BLaER1 (cell line): ENCODE measurements at regions not wholly inside any gene's neighbourhood (a gene's known extent, or its start where the extent isn't known, plus 50 kb on each side); places are given as distances from the start of the nearest gene placed in this dataset.

Source experiments
- H3K27ac ChIP-seq: shearing (Covaris generic); formaldehyde crosslinking; 2 replicates; pipeline ENCODE4 v1.8.1; 2022
- H3K27me3 ChIP-seq: shearing (Covaris generic); formaldehyde crosslinking; 2 replicates; pipeline ENCODE4 v1.8.1; 2022
- H3K36me3 ChIP-seq: shearing (Covaris generic); formaldehyde crosslinking; 2 replicates; pipeline ENCODE4 v1.8.1; 2022
- H3K4me1 ChIP-seq: shearing (Covaris generic); formaldehyde crosslinking; 2 replicates; pipeline ENCODE4 v1.8.1; 2022
- H3K4me2 ChIP-seq: shearing (Covaris generic); formaldehyde crosslinking; 2 replicates; pipeline ENCODE4 v1.8.1; 2022
- H3K4me3 ChIP-seq: shearing (Covaris generic); formaldehyde crosslinking; 2 replicates; pipeline ENCODE4 v1.8.1; 2022
- H3K9ac ChIP-seq: shearing (Covaris generic); formaldehyde crosslinking; 2 replicates; pipeline ENCODE4 v1.8.1; 2022
- H3K9me3 ChIP-seq: shearing (Covaris generic); formaldehyde crosslinking; 2 replicates; pipeline ENCODE4 v1.8.1; 2022
- H4K20me1 ChIP-seq: shearing (Covaris generic); formaldehyde crosslinking; 2 replicates; pipeline ENCODE4 v1.8.1; 2022
- Cebpa-rat ChIP-seq: shearing (Covaris generic); IDR thresholded peaks from 2 replicates; pipeline ENCODE4 v1.8.1; 2022

- no peak for TF ChIP-seq Cebpa-rat
- H4K20me1 ChIP-seq = no peaks in the 10 kb centered on the region
These were observed 758.1 kb downstream of the PRELID2 start for GRCh38 chr5:145077028-145077427.

GRCh38 chr5:145076040-145076439 is 759.1 kb downstream of the PRELID2 start:
- Histone ChIP-seq H3K36me3 (no peaks in the 10 kb centered on the region), H3K27me3 (no peaks in the 10 kb centered on the region), H4K20me1 (no peaks in the 10 kb centered on the region), H3K4me2 (no peak overlapping the region), H3K27ac (no peak overlapping the region), H3K4me3 (no peak overlapping the region), H3K4me1 (no peaks in the 10 kb centered on the region), H3K9me3 (no peaks in the 10 kb centered on the region), H3K9ac (no peak overlapping the region)
- TF ChIP-seq Cebpa-rat = no peak

More at GRCh38 chr5:145077028-145077427, 758.1 kb downstream of the PRELID2 start:
- Histone ChIP-seq H3K27me3 (no peaks in the 10 kb centered on the region), H3K4me2 (no peak overlapping the region), H3K9me3 (no peaks in the 10 kb centered on the region), H3K9ac (no peak overlapping the region), H3K4me1 (no peaks in the 10 kb centered on the region), H3K36me3 (no peaks in the 10 kb centered on the region), H3K27ac (no peak overlapping the region), H3K4me3 (no peak overlapping the region)

- Histone ChIP-seq H3K4me3 (no peak overlapping the region), H3K36me3 (no peaks in the 10 kb centered on the region), H3K27me3 (no peaks in the 10 kb centered on the region)
These were observed 762.3 kb downstream of the PRELID2 start for GRCh38 chr5:145072889-145073288.

GRCh38 chr5:145068721-145069120 is 766.4 kb downstream of the PRELID2 start:
- Histone ChIP-seq H3K4me1 (no peaks in the 10 kb centered on the region), H3K27ac (no peak overlapping the region), H4K20me1 (no peaks in the 10 kb centered on the region), H3K9ac (no peak overlapping the region), H3K36me3 (no peaks in the 10 kb centered on the region), H3K4me2 (no peak overlapping the region), H3K4me3 (no peak overlapping the region), H3K9me3 (no peaks in the 10 kb centered on the region), H3K27me3 (no peaks in the 10 kb centered on the region)
- no peak for TF ChIP-seq Cebpa-rat

More at GRCh38 chr5:145072889-145073288, 762.3 kb downstream of the PRELID2 start:
- Histone ChIP-seq H3K4me2 (no peak overlapping the region), H3K4me1 (no peaks in the 10 kb centered on the region), H3K9me3 (no peaks in the 10 kb centered on the region), H3K9ac (no peak overlapping the region), H4K20me1 (no peaks in the 10 kb centered on the region), H3K27ac (no peak overlapping the region)
- TF ChIP-seq Cebpa-rat = no peak

GRCh38 chr5:145062280-145063062 is 772.7 kb downstream of the PRELID2 start:
- H3K27me3 ChIP-seq = no peaks in the 10 kb centered on the region
- TF ChIP-seq Cebpa-rat = no peak
- H3K27ac ChIP-seq = no peak overlapping the region
- no peaks in the 10 kb centered on the region for H3K36me3 ChIP-seq
- no peaks in the 10 kb centered on the region for H4K20me1 ChIP-seq
- no peak overlapping the region for H3K4me3 ChIP-seq
- no peaks in the 10 kb centered on the region for H3K4me1 ChIP-seq
- H3K4me2 ChIP-seq = no peak overlapping the region
- no peak overlapping the region for H3K9ac ChIP-seq
- no peaks in the 10 kb centered on the region for H3K9me3 ChIP-seq

- no peaks in the 10 kb centered on the region for H3K27me3 ChIP-seq
- no peak for TF ChIP-seq Cebpa-rat
- no peak overlapping the region for H3K4me3 ChIP-seq
- no peak overlapping the region for H3K9ac ChIP-seq
- no peaks in the 10 kb centered on the region for H3K9me3 ChIP-seq
- H3K27ac ChIP-seq = no peak overlapping the region
- no peaks in the 10 kb centered on the region for H3K4me1 ChIP-seq
- H4K20me1 ChIP-seq = no peaks in the 10 kb centered on the region
- no peaks in the 10 kb centered on the region for H3K36me3 ChIP-seq
- no peak overlapping the region for H3K4me2 ChIP-seq
These were observed 778.3 kb downstream of the PRELID2 start for GRCh38 chr5:145056800-145057199.

GRCh38 chr5:145050181-145050580 is 785.0 kb downstream of the PRELID2 start:
- TF ChIP-seq Cebpa-rat = no peak
- no peaks in the 10 kb centered on the region for H3K36me3 ChIP-seq
- no peaks in the 10 kb centered on the region for H3K4me1 ChIP-seq
- H3K4me3 ChIP-seq = no peak overlapping the region
- H3K9ac ChIP-seq = no peak overlapping the region
- H3K4me2 ChIP-seq = no peak overlapping the region
- no peak overlapping the region for H3K27ac ChIP-seq
- H3K27me3 ChIP-seq = no peaks in the 10 kb centered on the region
- no peaks in the 10 kb centered on the region for H4K20me1 ChIP-seq
- no peaks in the 10 kb centered on the region for H3K9me3 ChIP-seq

GRCh38 chr5:145044970-145045369 is 790.2 kb downstream of the PRELID2 start:
- Histone ChIP-seq H3K27ac (no peak overlapping the region), H3K4me2 (no peak overlapping the region), H4K20me1 (no peaks in the 10 kb centered on the region), H3K9me3 (no peaks in the 10 kb centered on the region), H3K4me3 (no peak overlapping the region), H3K27me3 (no peaks in the 10 kb centered on the region), H3K4me1 (peaks cover 6% of the 10 kb centered on the region; the same call in 1 of the 2 replicates), H3K9ac (no peak overlapping the region), H3K36me3 (no peaks in the 10 kb centered on the region)
- no peak for TF ChIP-seq Cebpa-rat

- Histone ChIP-seq H4K20me1 (no peaks in the 10 kb centered on the region), H3K27me3 (no peaks in the 10 kb centered on the region), H3K4me3 (no peak overlapping the region), H3K27ac (no peak overlapping the region), H3K9me3 (no peaks in the 10 kb centered on the region), H3K4me1 (no peaks in the 10 kb centered on the region), H3K4me2 (no peak overlapping the region), H3K36me3 (no peaks in the 10 kb centered on the region), H3K9ac (no peak overlapping the region)
- no peak for TF ChIP-seq Cebpa-rat
These were observed 806.5 kb downstream of the PRELID2 start for GRCh38 chr5:145028626-145029025.

GRCh38 chr5:145027286-145027685 is 807.9 kb downstream of the PRELID2 start:
- H3K9me3 ChIP-seq = no peaks in the 10 kb centered on the region
- TF ChIP-seq Cebpa-rat = no peak
- H4K20me1 ChIP-seq = no peaks in the 10 kb centered on the region
- H3K9ac ChIP-seq = no peak overlapping the region
- H3K36me3 ChIP-seq = no peaks in the 10 kb centered on the region
- no peaks in the 10 kb centered on the region for H3K4me1 ChIP-seq
- H3K27ac ChIP-seq = no peak overlapping the region
- H3K4me3 ChIP-seq = no peak overlapping the region
- no peak overlapping the region for H3K4me2 ChIP-seq
- H3K27me3 ChIP-seq = no peaks in the 10 kb centered on the region
